Muscle of leg (tissue), 3 donors: ENCODE measurements at regions not wholly inside any gene's neighbourhood (a gene's known extent, or its start where the extent isn't known, plus 50 kb on each side); places are given as distances from the start of the nearest gene placed in this dataset.

Source experiments
- DNase-seq: peaks from one replicate; pipeline ENCODE4 v3.0.0; 2013
- H3K27ac ChIP-seq: one replicate; pipeline ENCODE4 v1.5.1; 2013; ENCODE audit warnings: mild to moderate bottlenecking, low read length, control low read depth
- H3K27me3 ChIP-seq: one replicate; pipeline ENCODE4 v1.6.1; 2013; ENCODE audit warnings: low read length; ENCODE audit not compliant: control insufficient read depth, insufficient read depth
- H3K36me3 ChIP-seq: one replicate; pipeline ENCODE4 v1.6.1; 2013; ENCODE audit warnings: low read length; ENCODE audit not compliant: control insufficient read depth, insufficient read depth
- H3K4me1 ChIP-seq: one replicate; pipeline ENCODE4 v1.6.1; 2013; ENCODE audit warnings: low read length; ENCODE audit not compliant: control insufficient read depth, insufficient read depth
- H3K4me3 ChIP-seq: one replicate; pipeline ENCODE4 v1.5.1; 2013; ENCODE audit warnings: low read length, control low read depth
- H3K9me3 ChIP-seq: replicated peaks from 2 replicates; pipeline ENCODE4 v1.6.1; 2013; ENCODE audit warnings: low read depth, low read length; ENCODE audit not compliant: control insufficient read depth
- WGBS: methylation state at CpG from one replicate; pipeline ENCODE4 v1.1.5; 2013; ENCODE audit warnings: missing lambda C conversion rate; ENCODE audit not compliant: insufficient coverage; 5-methylcytosine and 5-hydroxymethylcytosine counted together

- no peaks in the 10 kb centered on the region for H3K4me1 ChIP-seq
- H3K9me3 ChIP-seq, result peaks cover 7% of the 10 kb centered on the region
- no peak overlapping the region for H3K4me3 ChIP-seq
- WGBS, result 77% methylated on average over 3 of the region's 4 CpGs
- H3K27me3 ChIP-seq, result peaks cover 11% of the 10 kb centered on the region
- no peak overlapping the region for H3K27ac ChIP-seq
- no peaks in the 10 kb centered on the region for H3K36me3 ChIP-seq
- no peak for DNase-seq
Observed at GRCh38 chr22:49709464-49709863, 118.2 kb downstream of the BRD1 start.

- Histone ChIP-seq H3K27ac (no peak overlapping the region), H3K9me3 (peaks cover 13% of the 10 kb centered on the region), H3K4me1 (no peaks in the 10 kb centered on the region), H3K4me3 (no peak overlapping the region), H3K27me3 (peaks cover 24% of the 10 kb centered on the region), H3K36me3 (no peaks in the 10 kb centered on the region)
- DNase-seq, result no peak
- WGBS, result 69% methylated on average over 11 of the region's 13 CpGs
Observed at GRCh38 chr22:49705972-49706352, 121.7 kb downstream of the BRD1 start.

GRCh38 chr22:49705216-49705971 lies 122.3 kb downstream of the BRD1 start:
- Histone ChIP-seq H3K4me3 (no peak overlapping the region), H3K4me1 (no peaks in the 10 kb centered on the region), H3K36me3 (no peaks in the 10 kb centered on the region), H3K27ac (no peak overlapping the region), H3K27me3 (peaks cover 24% of the 10 kb centered on the region), H3K9me3 (peaks cover 13% of the 10 kb centered on the region)
- DNase-seq, result no peak
- WGBS, result 43% methylated on average over 17 of the region's 22 CpGs

- 58% methylated on average over 32 of the region's 39 CpGs for WGBS
- H3K4me3 ChIP-seq, result no peak overlapping the region
- no peak for DNase-seq
- H3K4me1 ChIP-seq, result no peaks in the 10 kb centered on the region
- H3K27ac ChIP-seq, result no peak overlapping the region
- H3K27me3 ChIP-seq, result peaks cover 24% of the 10 kb centered on the region
- no peaks in the 10 kb centered on the region for H3K36me3 ChIP-seq
- H3K9me3 ChIP-seq, result peaks cover 10% of the 10 kb centered on the region
Observed at GRCh38 chr22:49704345-49705215, 123.1 kb downstream of the BRD1 start.

- Histone ChIP-seq H3K27me3 (peaks cover 24% of the 10 kb centered on the region), H3K4me3 (no peak overlapping the region), H3K4me1 (no peaks in the 10 kb centered on the region), H3K27ac (no peak overlapping the region), H3K9me3 (peaks cover 6% of the 10 kb centered on the region), H3K36me3 (no peaks in the 10 kb centered on the region)
- WGBS, result 51% methylated on average over 9 of the region's 10 CpGs
- no peak for DNase-seq
Observed at GRCh38 chr22:49703990-49704344, 123.7 kb downstream of the BRD1 start.

- DNase-seq, result no peak
- whole genome bisulfite sequencing, result 13% methylated on average over 1 of the region's 15 CpGs
Observed at GRCh38 chr22:49703505-49703904, 124.2 kb downstream of the BRD1 start.

GRCh38 chr22:49702068-49702397 lies 125.6 kb downstream of the BRD1 start:
- WGBS, result 78% methylated on average over 1 of the region's 2 CpGs
- Histone ChIP-seq H3K27me3 (peaks cover 24% of the 10 kb centered on the region), H3K9me3 (peaks cover 6% of the 10 kb centered on the region), H3K36me3 (no peaks in the 10 kb centered on the region), H3K27ac (no peak overlapping the region), H3K4me1 (no peaks in the 10 kb centered on the region), H3K4me3 (no peak overlapping the region)
- DNase-seq, result no peak

More at GRCh38 chr22:49703505-49703904, 124.2 kb downstream of the BRD1 start:
- Histone ChIP-seq H3K9me3 (peaks cover 6% of the 10 kb centered on the region), H3K27me3 (peaks cover 24% of the 10 kb centered on the region), H3K4me3 (no peak overlapping the region), H3K4me1 (no peaks in the 10 kb centered on the region), H3K36me3 (no peaks in the 10 kb centered on the region), H3K27ac (no peak overlapping the region)

- Histone ChIP-seq H3K4me1 (no peaks in the 10 kb centered on the region), H3K27ac (no peak overlapping the region), H3K27me3 (peaks cover 24% of the 10 kb centered on the region), H3K9me3 (peaks cover 6% of the 10 kb centered on the region), H3K4me3 (no peak overlapping the region), H3K36me3 (no peaks in the 10 kb centered on the region)
- DNase-seq, result no peak
- WGBS, result 80% methylated on average over 3 of the region's 6 CpGs
Observed at GRCh38 chr22:49701380-49702067, 126.1 kb downstream of the BRD1 start.

GRCh38 chr22:49699928-49700498 lies 127.7 kb downstream of the BRD1 start:
- Histone ChIP-seq H3K4me3 (no peak overlapping the region), H3K27me3 (peaks cover 18% of the 10 kb centered on the region), H3K27ac (no peak overlapping the region), H3K4me1 (no peaks in the 10 kb centered on the region), H3K36me3 (no peaks in the 10 kb centered on the region), H3K9me3 (peaks cover 6% of the 10 kb centered on the region)
- 85% methylated on average over 8 of the region's 12 CpGs for WGBS
- no peak for DNase-seq

- Histone ChIP-seq H3K27me3 (peaks cover 13% of the 10 kb centered on the region), H3K27ac (no peak overlapping the region), H3K9me3 (peaks cover 6% of the 10 kb centered on the region), H3K36me3 (no peaks in the 10 kb centered on the region), H3K4me3 (no peak overlapping the region), H3K4me1 (no peaks in the 10 kb centered on the region)
- no peak for DNase-seq
- 71% methylated on average over 10 of the region's 10 CpGs for WGBS
Observed at GRCh38 chr22:49699476-49699875, 128.2 kb downstream of the BRD1 start.
